ENCODE measurements at regions not wholly inside any gene's neighbourhood (a gene's known extent, or its start where the extent isn't known, plus 50 kb on each side); places are given as distances from the start of the nearest gene placed in this dataset.

GRCh38 chr5:148913493-148913892, 87.1 kb downstream of the ADRB2 start:
- H3K36me3 ChIP-seq (ENCODE audit: insufficient read depth, low read length) = no peaks in the 10 kb centered on the region
- no peaks in the 10 kb centered on the region for H3K9me3 ChIP-seq (ENCODE audit: low read length)
- H3K27ac ChIP-seq (ENCODE audit: low read depth, low read length, poor library complexity, severe bottlenecking) = no peak overlapping the region
- no peak for TF ChIP-seq CTCF (conservative IDR thresholded peaks at IDR 0.05; ENCODE audit: low read length)
- TF ChIP-seq EZH2phosphoT487 (IDR thresholded peaks at IDR 0.05; ENCODE audit: borderline replicate concordance, low read depth, low read length) = no peak
- H3K9me2 ChIP-seq (ENCODE audit: insufficient read depth, low read length) = no peaks in the 10 kb centered on the region
- ChIA-PET CTCF (ENCODE audit: unreplicated experiment) (no interaction called here), POLR2A (no interaction called here)
- no peak overlapping the region for H3K4me3 ChIP-seq (ENCODE audit: low read depth, low read length, poor library complexity, severe bottlenecking)
- no peak overlapping the region for H2AFZ ChIP-seq (ENCODE audit: low read length)
- no peaks in the 10 kb centered on the region for H4K20me1 ChIP-seq (ENCODE audit: insufficient read depth, low read length)
- peaks cover 6% of the 10 kb centered on the region for H3K4me1 ChIP-seq (ENCODE audit: insufficient read depth, low read length, poor library complexity, severe bottlenecking)
- no peak overlapping the region for H3K4me2 ChIP-seq (ENCODE audit: low read length)
- no peak for DNase-seq (ENCODE audit: low spot score)
- no peaks in the 10 kb centered on the region for H3K79me2 ChIP-seq (ENCODE audit: insufficient read depth, low read depth, low read length)
- no TSS peak for BruUV-seq (replicated peaks)
- intact Hi-C loops (cut with micrococcal nuclease; ENCODE audit: unreplicated experiment) = no loop called here

- POLR2A ChIA-PET = interaction anchor here (0.9 kb wide), 1 partner anchor 26 kb away, joined by 3 read pairs; no protein-coding TSS in a partner anchor
These were observed 87.6 kb downstream of the ADRB2 start for GRCh38 chr5:148913985-148914431.

More at GRCh38 chr5:148913985-148914431, 87.6 kb downstream of the ADRB2 start:
- Histone ChIP-seq H3K36me3 (ENCODE audit: insufficient read depth, low read length) (no peaks in the 10 kb centered on the region), H3K79me2 (ENCODE audit: insufficient read depth, low read depth, low read length) (no peaks in the 10 kb centered on the region), H3K9me2 (ENCODE audit: insufficient read depth, low read length) (no peaks in the 10 kb centered on the region), H3K4me2 (ENCODE audit: low read length) (no peak overlapping the region), H3K27ac (ENCODE audit: low read depth, low read length, poor library complexity, severe bottlenecking) (no peak overlapping the region), H3K4me3 (ENCODE audit: low read depth, low read length, poor library complexity, severe bottlenecking) (no peak overlapping the region), H3K9me3 (ENCODE audit: low read length) (no peaks in the 10 kb centered on the region), H3K4me1 (ENCODE audit: insufficient read depth, low read length, poor library complexity, severe bottlenecking) (peaks cover 1% of the 10 kb centered on the region), H4K20me1 (ENCODE audit: insufficient read depth, low read length) (no peaks in the 10 kb centered on the region), H2AFZ (ENCODE audit: low read length) (no peak overlapping the region)
- no TSS peak for BruUV-seq (replicated peaks)
- intact Hi-C loops (cut with micrococcal nuclease; ENCODE audit: unreplicated experiment) = no loop called here
- CTCF ChIA-PET (ENCODE audit: unreplicated experiment) = interaction anchor here (0.6 kb wide), 1 partner anchor 11 kb away, joined by 5 read pairs; no protein-coding TSS in a partner anchor
- TF ChIP-seq CTCF (conservative IDR thresholded peaks at IDR 0.05; ENCODE audit: low read length) (no peak), EZH2phosphoT487 (IDR thresholded peaks at IDR 0.05; ENCODE audit: borderline replicate concordance, low read depth, low read length) (no peak)
- DNase-seq (ENCODE audit: low spot score) = no peak

Measured in OCI-LY7 (cell line).